Sigmoid colon (tissue), 6 donors: ENCODE measurements at regions not wholly inside any gene's neighbourhood (a gene's known extent, or its start where the extent isn't known, plus 50 kb on each side); places are given as distances from the start of the nearest gene placed in this dataset.

ENCODE experiments used
- DNase-seq: peaks from one replicate; pipeline ENCODE4 v3.0.0-alpha.2; 2019
- H3K27ac ChIP-seq, 4 donors: fragments of 200-600 bp; sonication (generic); one replicate each; pipeline ENCODE4 v1.5.1; 2016 to 2019; ENCODE audit warnings: mild to moderate bottlenecking in 1 of 4
- H3K27me3 ChIP-seq, 3 donors: fragments of 200-600 bp; sonication (generic); one replicate each; pipeline ENCODE4 v1.5.1; 2019; ENCODE audit warnings: mild to moderate bottlenecking in 1 of 3
- H3K36me3 ChIP-seq, 4 donors: fragments of 200-600 bp; sonication (generic); one replicate each; pipeline ENCODE4 v1.5.1; 2016 to 2019
- H3K4me1 ChIP-seq, 4 donors: fragments of 200-600 bp; sonication (generic); one replicate each; pipeline ENCODE4 v1.5.1; 2017 to 2019
- H3K4me3 ChIP-seq, 4 donors: fragments of 200-600 bp; sonication (generic); one replicate each; pipeline ENCODE4 v1.5.1; 2017 to 2019; ENCODE audit warnings: mild to moderate bottlenecking in 2 of 4, moderate library complexity in 1 of 4
- H3K9me3 ChIP-seq, 4 donors: fragments of 200-600 bp in 3 of 4; sonication (generic) in 3 of 4; one replicate each; pipeline versions ENCODE4 v1.5.1 to v1.6.1; 2013 to 2019
- EP300 ChIP-seq, 4 donors: sonication (generic); formaldehyde crosslinking; IDR thresholded peaks; one replicate each; pipeline ENCODE4 v1.6.1; 2017; ENCODE audit warnings: antibody characterized with exemption in 4 of 4
- POLR2A ChIP-seq, 2 donors: fragments of 450-650 bp; IDR thresholded peaks; one replicate each; pipeline ENCODE4 v1.6.1; 2016; ENCODE audit warnings: antibody characterized with exemption in 2 of 2, mild to moderate bottlenecking in 2 of 2, moderate library complexity in 2 of 2
- POLR2AphosphoS5 ChIP-seq, 4 donors: sonication (generic); formaldehyde crosslinking; IDR thresholded peaks; one replicate each; pipeline ENCODE4 v1.6.1; 2017; ENCODE audit warnings: antibody characterized with exemption in 4 of 4
- WGBS, 2 donors: extraction: QIAGEN DNeasy Blood & Tissue Kit; methylation state at CpG; one replicate each; pipeline ENCODE4 v1.1.7; 2013; 5-methylcytosine and 5-hydroxymethylcytosine counted together
- intact Hi-C: fragments of 100-400 bp; cut with DNase I; formaldehyde crosslinking; loops from one replicate; pipeline ENCODE4 v1.15.1; 2023
- TF ChIP-seq, protein P1 (sequence below), 4 experiments: fragments of 450-650 bp in 3 of 4; fragments of 200-600 bp in 1 of 4; IDR thresholded peaks; one replicate each; pipeline ENCODE4 v1.5.1; 2016 to 2019; ENCODE audit warnings: antibody characterized with exemption in 4 of 4, mild to moderate bottlenecking in 3 of 4, moderate library complexity in 2 of 4
- donor health status: healthy with polysubstance abuse.
- donor health status: healthy.

DNA sequence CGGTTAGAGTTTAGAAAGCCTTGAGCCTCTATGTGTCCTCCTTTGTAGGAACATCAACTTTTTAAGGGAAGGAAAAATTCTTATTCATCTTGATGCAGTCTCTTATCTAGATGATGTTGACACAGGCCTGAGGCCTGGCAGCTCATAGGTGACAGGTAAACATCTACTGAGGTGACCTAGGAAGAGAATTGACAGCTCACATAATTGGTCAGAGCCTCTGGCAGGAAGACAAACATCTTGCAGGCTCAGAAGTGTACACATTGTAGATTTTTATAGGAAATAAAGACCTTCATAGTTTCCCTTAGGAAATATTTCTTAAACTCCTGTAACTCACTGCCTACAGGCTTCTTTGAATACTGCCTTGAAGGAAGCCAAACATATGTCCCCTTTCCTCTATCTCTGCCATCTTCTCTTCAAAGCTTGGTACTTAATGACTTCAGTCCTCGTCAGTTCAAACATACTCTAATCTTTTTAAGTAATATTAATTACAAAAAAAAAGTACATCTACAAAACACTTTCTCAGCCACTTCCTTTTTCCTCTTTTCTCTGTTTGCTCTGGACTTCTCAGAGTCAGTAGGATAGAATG is 341.3 kb downstream of the TBL1XR1 start:
- Histone ChIP-seq H3K4me3 (no peak overlapping the region), H3K36me3 (no peaks in the 10 kb centered on the region), H3K4me1 (no peaks in the 10 kb centered on the region), H3K9me3 (no peaks in the 10 kb centered on the region), H3K27ac (no peak overlapping the region), H3K27me3 (no peaks in the 10 kb centered on the region)
- TF ChIP-seq POLR2AphosphoS5 (IDR thresholded peaks at IDR 0.05) = no peak
- no peak for TF ChIP-seq EP300 (IDR thresholded peaks at IDR 0.05)
- no peak for TF ChIP-seq POLR2A (IDR thresholded peaks at IDR 0.05)
- TF ChIP-seq, protein P1, sequence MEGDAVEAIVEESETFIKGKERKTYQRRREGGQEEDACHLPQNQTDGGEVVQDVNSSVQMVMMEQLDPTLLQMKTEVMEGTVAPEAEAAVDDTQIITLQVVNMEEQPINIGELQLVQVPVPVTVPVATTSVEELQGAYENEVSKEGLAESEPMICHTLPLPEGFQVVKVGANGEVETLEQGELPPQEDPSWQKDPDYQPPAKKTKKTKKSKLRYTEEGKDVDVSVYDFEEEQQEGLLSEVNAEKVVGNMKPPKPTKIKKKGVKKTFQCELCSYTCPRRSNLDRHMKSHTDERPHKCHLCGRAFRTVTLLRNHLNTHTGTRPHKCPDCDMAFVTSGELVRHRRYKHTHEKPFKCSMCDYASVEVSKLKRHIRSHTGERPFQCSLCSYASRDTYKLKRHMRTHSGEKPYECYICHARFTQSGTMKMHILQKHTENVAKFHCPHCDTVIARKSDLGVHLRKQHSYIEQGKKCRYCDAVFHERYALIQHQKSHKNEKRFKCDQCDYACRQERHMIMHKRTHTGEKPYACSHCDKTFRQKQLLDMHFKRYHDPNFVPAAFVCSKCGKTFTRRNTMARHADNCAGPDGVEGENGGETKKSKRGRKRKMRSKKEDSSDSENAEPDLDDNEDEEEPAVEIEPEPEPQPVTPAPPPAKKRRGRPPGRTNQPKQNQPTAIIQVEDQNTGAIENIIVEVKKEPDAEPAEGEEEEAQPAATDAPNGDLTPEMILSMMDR (IDR thresholded peaks at IDR 0.05) = no peak
- WGBS, 2 donors = 59 to 71% methylated on average over 2 of the region's 2 CpGs
- intact Hi-C loops = no loop called here
- DNase-seq = no peak

DNA sequence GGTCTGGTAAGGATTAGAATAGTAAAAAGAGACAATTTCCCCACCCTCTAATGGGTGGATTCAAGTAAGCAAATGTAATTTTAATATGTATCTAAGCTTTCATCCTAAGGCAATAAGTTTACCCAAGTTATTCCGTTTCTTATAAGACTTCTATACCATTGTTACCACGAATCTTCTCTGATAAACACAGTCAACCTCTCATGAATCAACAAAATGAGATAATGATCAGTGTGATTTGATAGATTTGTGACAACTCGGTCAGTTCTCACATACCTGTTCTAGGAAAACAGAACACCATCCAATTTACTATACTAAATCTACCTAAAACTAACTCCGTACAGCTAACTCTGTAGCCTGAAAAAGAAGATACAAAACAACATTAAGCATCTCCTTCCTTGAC is 342.1 kb downstream of the TBL1XR1 start:
- intact Hi-C loops = no loop called here
- TF ChIP-seq, protein P1 (IDR thresholded peaks at IDR 0.05) = no peak
- TF ChIP-seq POLR2AphosphoS5 (IDR thresholded peaks at IDR 0.05) = no peak
- TF ChIP-seq POLR2A (IDR thresholded peaks at IDR 0.05) = no peak
- TF ChIP-seq EP300 (IDR thresholded peaks at IDR 0.05) = no peak
- Histone ChIP-seq H3K36me3 (no peaks in the 10 kb centered on the region), H3K4me3 (no peak overlapping the region), H3K4me1 (no peaks in the 10 kb centered on the region), H3K9me3 (no peaks in the 10 kb centered on the region), H3K27me3 (no peaks in the 10 kb centered on the region), H3K27ac (no peak overlapping the region)
- 69 to 83% methylated on average over 4 of the region's 4 CpGs for WGBS, 2 donors
- no peak for DNase-seq

DNA sequence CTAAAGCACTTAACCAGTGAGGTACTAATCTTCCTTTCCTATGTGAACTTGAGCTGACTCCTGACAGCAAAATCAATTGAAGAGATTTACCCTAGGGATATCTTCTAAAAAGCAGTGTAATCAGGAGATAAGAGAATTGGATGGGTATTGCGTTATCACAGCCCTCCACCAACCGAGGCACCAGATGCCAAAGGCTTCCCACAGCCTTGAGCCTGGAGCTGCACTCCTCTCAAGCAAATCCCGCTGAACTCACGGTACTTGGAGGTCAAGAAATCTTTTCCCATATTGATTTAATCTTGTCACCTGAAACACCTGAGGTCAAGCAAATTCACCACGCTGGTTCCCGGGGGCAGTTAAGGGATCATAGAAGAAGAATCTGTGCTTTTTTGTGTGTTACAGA is 346.8 kb downstream of the TBL1XR1 start:
- H3K27ac ChIP-seq = no peak overlapping the region
- H3K4me3 ChIP-seq = no peak overlapping the region
- no peaks in the 10 kb centered on the region for H3K36me3 ChIP-seq
- H3K27me3 ChIP-seq = no peaks in the 10 kb centered on the region
- H3K4me1 ChIP-seq = no peaks in the 10 kb centered on the region
- DNase-seq = no peak
- WGBS, 2 donors = 88 to 91% methylated on average over 6 of the region's 6 CpGs
- no peaks in the 10 kb centered on the region for H3K9me3 ChIP-seq
- no peak for TF ChIP-seq EP300 (IDR thresholded peaks at IDR 0.05)
- no peak for TF ChIP-seq POLR2AphosphoS5 (IDR thresholded peaks at IDR 0.05)
- TF ChIP-seq POLR2A (IDR thresholded peaks at IDR 0.05) = no peak
- TF ChIP-seq, protein P1 (IDR thresholded peaks at IDR 0.05) = no peak
- intact Hi-C loops = no loop called here

DNA sequence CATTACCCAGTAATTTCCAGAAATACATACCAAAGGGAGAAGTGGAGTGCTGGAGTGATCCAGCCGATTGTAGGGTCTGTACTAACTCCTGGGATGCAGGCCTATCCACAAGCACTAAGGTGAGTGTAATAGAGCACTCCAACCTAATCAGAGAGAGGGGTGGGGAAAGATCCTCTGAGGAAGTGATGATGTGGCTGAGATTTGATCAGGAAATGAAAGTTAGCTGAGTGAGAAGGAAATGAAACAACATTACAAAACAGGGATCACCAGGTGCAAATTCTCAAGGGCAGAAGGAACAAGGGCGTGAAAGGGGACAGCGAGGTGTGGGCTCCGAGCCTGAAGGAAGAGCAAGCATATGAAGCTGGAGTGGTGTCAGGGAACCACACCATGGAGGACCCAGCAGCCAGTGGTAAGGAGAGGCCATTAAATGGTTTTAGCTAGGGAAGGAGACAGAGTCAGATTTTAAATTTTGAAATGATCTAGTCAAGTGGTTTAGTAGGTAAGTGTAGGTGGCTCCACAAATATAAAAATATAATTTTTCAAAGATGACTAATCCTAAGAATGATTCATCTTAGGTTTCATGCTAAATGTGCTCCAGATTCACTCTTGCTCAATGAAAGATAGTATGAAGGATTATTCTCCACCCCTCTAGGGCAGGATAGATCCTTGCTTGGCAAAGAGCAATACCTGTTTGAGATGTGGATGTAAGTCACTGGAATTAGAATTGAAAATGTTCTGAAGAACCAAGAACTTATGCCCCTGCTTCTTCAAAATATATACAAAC is 348.7 kb downstream of the TBL1XR1 start:
- DNase-seq = no peak
- Histone ChIP-seq H3K36me3 (no peaks in the 10 kb centered on the region), H3K9me3 (no peaks in the 10 kb centered on the region), H3K4me1 (no peaks in the 10 kb centered on the region), H3K4me3 (no peak overlapping the region), H3K27ac (no peak overlapping the region), H3K27me3 (no peaks in the 10 kb centered on the region)
- intact Hi-C loops = no loop called here
- 66 to 81% methylated on average over 4 of the region's 4 CpGs for WGBS, 2 donors
- no peak for TF ChIP-seq EP300 (IDR thresholded peaks at IDR 0.05)
- no peak for TF ChIP-seq POLR2AphosphoS5 (IDR thresholded peaks at IDR 0.05)
- TF ChIP-seq, protein P1 (IDR thresholded peaks at IDR 0.05) = no peak
- no peak for TF ChIP-seq POLR2A (IDR thresholded peaks at IDR 0.05)
